SK-N-SH treated with all-trans-retinoic acid at 6 μM for 48 hours (cell line): ENCODE measurements at regions not wholly inside any gene's neighbourhood (a gene's known extent, or its start where the extent isn't known, plus 50 kb on each side); places are given as distances from the start of the nearest gene placed in this dataset.
"Not testable (repeated sequence)": the region's sequence is repeated elsewhere in the genome, so short reads cannot be mapped to it uniquely, and the experiment has no call there.

ENCODE experiments used
- ATAC-seq: fragments of 200-7000 bp; cut with Tn5 transposase; 3 replicates; pipeline ENCODE4 v1.9.1; 2020; ENCODE audit warnings: mild to moderate bottlenecking, moderate library complexity
- ARNTL ChIP-seq: fragments of 450-650 bp; formaldehyde crosslinking; IDR thresholded peaks from 2 replicates; pipeline ENCODE4 v1.5.0; 2020; ENCODE audit warnings: low read depth, mild to moderate bottlenecking, moderate library complexity, borderline replicate concordance
- CSRNP3 ChIP-seq: fragments of 250-450 bp; sonication (Bioruptor Pico); IDR thresholded peaks from 2 replicates; pipeline ENCODE4 v1.5.1; 2021; ENCODE audit warnings: mild to moderate bottlenecking, moderate library complexity
- ESRRG ChIP-seq: fragments of 250-450 bp; sonication (Bioruptor Pico); IDR thresholded peaks from 2 replicates; pipeline ENCODE4 v1.6.1; 2021; ENCODE audit warnings: mild to moderate bottlenecking
- GLIS3 ChIP-seq: fragments of 250-450 bp; sonication (Bioruptor Pico); IDR thresholded peaks from 2 replicates; pipeline ENCODE4 v1.5.0; 2020; ENCODE audit warnings: mild to moderate bottlenecking, moderate library complexity
- ISL1 ChIP-seq: fragments of 250-450 bp; sonication (Bioruptor Pico); IDR thresholded peaks from 2 replicates; pipeline ENCODE4 v2.1.2; 2022; ENCODE audit warnings: mild to moderate bottlenecking, moderate library complexity
- OSR1 ChIP-seq: fragments of 250-450 bp; sonication (Bioruptor Pico); IDR thresholded peaks from 2 replicates; pipeline ENCODE4 v1.8.0; 2022; ENCODE audit warnings: moderate library complexity, mild to moderate bottlenecking, inconsistent platforms
- SNAI2 ChIP-seq: fragments of 250-450 bp; sonication (Bioruptor Pico); IDR thresholded peaks from 2 replicates; pipeline ENCODE4 v1.5.0; 2020; ENCODE audit warnings: mild to moderate bottlenecking, moderate library complexity
- TCF4 ChIP-seq: fragments of 250-450 bp; sonication (Bioruptor Pico); IDR thresholded peaks from 2 replicates; pipeline ENCODE4 v1.8.0; 2021; ENCODE audit warnings: mild to moderate bottlenecking, moderate library complexity, borderline replicate concordance
- ZC3H10 ChIP-seq: fragments of 250-450 bp; sonication (Bioruptor Pico); IDR thresholded peaks from 2 replicates; pipeline ENCODE4 v1.5.1; 2021; ENCODE audit warnings: mild to moderate bottlenecking, moderate library complexity
- ZFP3 ChIP-seq: fragments of 250-450 bp; sonication (Bioruptor Pico); IDR thresholded peaks from 2 replicates; pipeline ENCODE4 v1.5.0; 2020; ENCODE audit warnings: mild to moderate bottlenecking, moderate library complexity
- ZFP30 ChIP-seq: fragments of 450-650 bp; formaldehyde crosslinking; IDR thresholded peaks from 2 replicates; pipeline ENCODE4 v1.5.0; 2022; ENCODE audit warnings: mild to moderate bottlenecking, moderate library complexity
- ZNF565 ChIP-seq: fragments of 450-650 bp; formaldehyde crosslinking; conservative IDR thresholded peaks from 2 replicates; pipeline ENCODE4 v1.5.0; 2020; ENCODE audit warnings: low read depth, mild to moderate bottlenecking, moderate library complexity
- ZNF70 ChIP-seq: fragments of 450-650 bp; formaldehyde crosslinking; IDR thresholded peaks from 2 replicates; pipeline ENCODE4 v1.5.0; 2020; ENCODE audit warnings: mild to moderate bottlenecking, moderate library complexity
- ZNF8 ChIP-seq: fragments of 450-650 bp; formaldehyde crosslinking; IDR thresholded peaks from 2 replicates; pipeline ENCODE4 v1.5.0; 2020; ENCODE audit warnings: mild to moderate bottlenecking, moderate library complexity
- TF ChIP-seq, protein P1 (sequence below): fragments of 250-450 bp; sonication (Bioruptor Pico); IDR thresholded peaks from 2 replicates; pipeline ENCODE4 v1.8.0; 2021; ENCODE audit warnings: low read depth, mild to moderate bottlenecking, moderate library complexity, borderline replicate concordance
- TF ChIP-seq, protein P2 (sequence below): fragments of 250-450 bp; sonication (Bioruptor Pico); IDR thresholded peaks from 2 replicates; pipeline ENCODE4 v1.5.0; 2020; ENCODE audit warnings: mild to moderate bottlenecking, moderate library complexity
- TF ChIP-seq, protein P3 (sequence below): fragments of 250-450 bp; sonication (Bioruptor Pico); IDR thresholded peaks from 2 replicates; pipeline ENCODE4 v1.8.0; 2020; ENCODE audit warnings: mild to moderate bottlenecking, moderate library complexity, borderline replicate concordance
- TF ChIP-seq, protein P4 (sequence below): fragments of 250-450 bp; sonication (Bioruptor Pico); IDR thresholded peaks from 2 replicates; pipeline ENCODE4 v1.5.1; 2020; ENCODE audit warnings: low read depth, mild to moderate bottlenecking, moderate library complexity

- peak; percentile 28; the same call in 1 of the 3 replicates for ATAC-seq
- TF ChIP-seq, protein P1, sequence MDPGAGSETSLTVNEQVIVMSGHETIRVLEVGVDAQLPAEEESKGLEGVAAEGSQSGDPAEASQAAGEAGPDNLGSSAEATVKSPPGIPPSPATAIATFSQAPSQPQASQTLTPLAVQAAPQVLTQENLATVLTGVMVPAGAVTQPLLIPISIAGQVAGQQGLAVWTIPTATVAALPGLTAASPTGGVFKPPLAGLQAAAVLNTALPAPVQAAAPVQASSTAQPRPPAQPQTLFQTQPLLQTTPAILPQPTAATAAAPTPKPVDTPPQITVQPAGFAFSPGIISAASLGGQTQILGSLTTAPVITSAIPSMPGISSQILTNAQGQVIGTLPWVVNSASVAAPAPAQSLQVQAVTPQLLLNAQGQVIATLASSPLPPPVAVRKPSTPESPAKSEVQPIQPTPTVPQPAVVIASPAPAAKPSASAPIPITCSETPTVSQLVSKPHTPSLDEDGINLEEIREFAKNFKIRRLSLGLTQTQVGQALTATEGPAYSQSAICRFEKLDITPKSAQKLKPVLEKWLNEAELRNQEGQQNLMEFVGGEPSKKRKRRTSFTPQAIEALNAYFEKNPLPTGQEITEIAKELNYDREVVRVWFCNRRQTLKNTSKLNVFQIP (CRISPR knock-in tag): no peak
- peak; percentile 29; the same call in 1 of the 2 replicates for TF ChIP-seq TCF4 (CRISPR knock-in tag)
These were observed 79.0 kb upstream of the SEMA3C start for GRCh38 chr7:80997841-80998240.

GRCh38 chr7:80996236-80996635, 77.4 kb upstream of the SEMA3C start:
- not testable (repeated sequence) for ATAC-seq

GRCh38 chr7:80991654-80992053, 72.8 kb upstream of the SEMA3C start:
- ATAC-seq: no peak

More at GRCh38 chr7:80991654-80992053, 72.8 kb upstream of the SEMA3C start:
- no peak for TF ChIP-seq ZFP3
- no peak for TF ChIP-seq ESRRG
- TF ChIP-seq ZNF70 (CRISPR knock-in tag): no peak
- TF ChIP-seq, protein P2, sequence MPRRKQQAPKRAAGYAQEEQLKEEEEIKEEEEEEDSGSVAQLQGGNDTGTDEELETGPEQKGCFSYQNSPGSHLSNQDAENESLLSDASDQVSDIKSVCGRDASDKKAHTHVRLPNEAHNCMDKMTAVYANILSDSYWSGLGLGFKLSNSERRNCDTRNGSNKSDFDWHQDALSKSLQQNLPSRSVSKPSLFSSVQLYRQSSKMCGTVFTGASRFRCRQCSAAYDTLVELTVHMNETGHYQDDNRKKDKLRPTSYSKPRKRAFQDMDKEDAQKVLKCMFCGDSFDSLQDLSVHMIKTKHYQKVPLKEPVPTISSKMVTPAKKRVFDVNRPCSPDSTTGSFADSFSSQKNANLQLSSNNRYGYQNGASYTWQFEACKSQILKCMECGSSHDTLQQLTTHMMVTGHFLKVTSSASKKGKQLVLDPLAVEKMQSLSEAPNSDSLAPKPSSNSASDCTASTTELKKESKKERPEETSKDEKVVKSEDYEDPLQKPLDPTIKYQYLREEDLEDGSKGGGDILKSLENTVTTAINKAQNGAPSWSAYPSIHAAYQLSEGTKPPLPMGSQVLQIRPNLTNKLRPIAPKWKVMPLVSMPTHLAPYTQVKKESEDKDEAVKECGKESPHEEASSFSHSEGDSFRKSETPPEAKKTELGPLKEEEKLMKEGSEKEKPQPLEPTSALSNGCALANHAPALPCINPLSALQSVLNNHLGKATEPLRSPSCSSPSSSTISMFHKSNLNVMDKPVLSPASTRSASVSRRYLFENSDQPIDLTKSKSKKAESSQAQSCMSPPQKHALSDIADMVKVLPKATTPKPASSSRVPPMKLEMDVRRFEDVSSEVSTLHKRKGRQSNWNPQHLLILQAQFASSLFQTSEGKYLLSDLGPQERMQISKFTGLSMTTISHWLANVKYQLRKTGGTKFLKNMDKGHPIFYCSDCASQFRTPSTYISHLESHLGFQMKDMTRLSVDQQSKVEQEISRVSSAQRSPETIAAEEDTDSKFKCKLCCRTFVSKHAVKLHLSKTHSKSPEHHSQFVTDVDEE (CRISPR knock-in tag): no peak
- no peak for TF ChIP-seq ARNTL (CRISPR knock-in tag)
- no peak for TF ChIP-seq ZC3H10 (CRISPR knock-in tag)
- TF ChIP-seq ZNF8 (CRISPR knock-in tag): no peak
- TF ChIP-seq ZFP30 (CRISPR knock-in tag): no peak
- TF ChIP-seq ISL1 (CRISPR knock-in tag): no peak
- no peak for TF ChIP-seq OSR1 (CRISPR knock-in tag)
- TF ChIP-seq SNAI2 (CRISPR knock-in tag): no peak
- TF ChIP-seq, protein P3, sequence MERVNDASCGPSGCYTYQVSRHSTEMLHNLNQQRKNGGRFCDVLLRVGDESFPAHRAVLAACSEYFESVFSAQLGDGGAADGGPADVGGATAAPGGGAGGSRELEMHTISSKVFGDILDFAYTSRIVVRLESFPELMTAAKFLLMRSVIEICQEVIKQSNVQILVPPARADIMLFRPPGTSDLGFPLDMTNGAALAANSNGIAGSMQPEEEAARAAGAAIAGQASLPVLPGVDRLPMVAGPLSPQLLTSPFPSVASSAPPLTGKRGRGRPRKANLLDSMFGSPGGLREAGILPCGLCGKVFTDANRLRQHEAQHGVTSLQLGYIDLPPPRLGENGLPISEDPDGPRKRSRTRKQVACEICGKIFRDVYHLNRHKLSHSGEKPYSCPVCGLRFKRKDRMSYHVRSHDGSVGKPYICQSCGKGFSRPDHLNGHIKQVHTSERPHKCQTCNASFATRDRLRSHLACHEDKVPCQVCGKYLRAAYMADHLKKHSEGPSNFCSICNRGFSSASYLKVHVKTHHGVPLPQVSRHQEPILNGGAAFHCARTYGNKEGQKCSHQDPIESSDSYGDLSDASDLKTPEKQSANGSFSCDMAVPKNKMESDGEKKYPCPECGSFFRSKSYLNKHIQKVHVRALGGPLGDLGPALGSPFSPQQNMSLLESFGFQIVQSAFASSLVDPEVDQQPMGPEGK: no peak
- TF ChIP-seq CSRNP3 (CRISPR knock-in tag): no peak
- TF ChIP-seq, protein P1 (CRISPR knock-in tag): no peak
- no peak for TF ChIP-seq GLIS3
- no peak for TF ChIP-seq ZNF565 (CRISPR knock-in tag)
- TF ChIP-seq, protein P4, sequence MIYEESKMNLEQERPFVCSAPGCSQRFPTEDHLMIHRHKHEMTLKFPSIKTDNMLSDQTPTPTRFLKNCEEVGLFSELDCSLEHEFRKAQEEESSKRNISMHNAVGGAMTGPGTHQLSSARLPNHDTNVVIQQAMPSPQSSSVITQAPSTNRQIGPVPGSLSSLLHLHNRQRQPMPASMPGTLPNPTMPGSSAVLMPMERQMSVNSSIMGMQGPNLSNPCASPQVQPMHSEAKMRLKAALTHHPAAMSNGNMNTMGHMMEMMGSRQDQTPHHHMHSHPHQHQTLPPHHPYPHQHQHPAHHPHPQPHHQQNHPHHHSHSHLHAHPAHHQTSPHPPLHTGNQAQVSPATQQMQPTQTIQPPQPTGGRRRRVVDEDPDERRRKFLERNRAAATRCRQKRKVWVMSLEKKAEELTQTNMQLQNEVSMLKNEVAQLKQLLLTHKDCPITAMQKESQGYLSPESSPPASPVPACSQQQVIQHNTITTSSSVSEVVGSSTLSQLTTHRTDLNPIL (CRISPR knock-in tag): no peak
